Neuronal stem cell (in vitro differentiated cells): ENCODE measurements at regions not wholly inside any gene's neighbourhood (a gene's known extent, or its start where the extent isn't known, plus 50 kb on each side); places are given as distances from the start of the nearest gene placed in this dataset.
"Not testable (repeated sequence)": the region's sequence is repeated elsewhere in the genome, so short reads cannot be mapped to it uniquely, and the experiment has no call there.

Source experiments
- DNase-seq: peaks from one replicate; pipeline ENCODE4 v3.0.0-alpha.2; 2013; ENCODE audit warnings: low spot score
- H2AFZ ChIP-seq: one replicate; pipeline ENCODE4 v1.6.1; 2013; ENCODE audit warnings: mild to moderate bottlenecking, low read length, inconsistent platforms
- H2AK5ac ChIP-seq: 2 replicates; pipeline ENCODE4 v1.6.1; 2013; ENCODE audit warnings: low read depth, mild to moderate bottlenecking, inconsistent platforms, low read length, moderate library complexity, mixed read lengths
- H2BK120ac ChIP-seq: 2 replicates; pipeline ENCODE4 v1.6.1; 2013; ENCODE audit warnings: low read depth, mild to moderate bottlenecking, inconsistent platforms, low read length, moderate library complexity, mixed read lengths
- H2BK12ac ChIP-seq: one replicate; pipeline ENCODE4 v1.6.1; 2013; ENCODE audit warnings: low read length, inconsistent platforms
- H2BK15ac ChIP-seq: 2 replicates; pipeline ENCODE4 v1.6.1; 2013; ENCODE audit warnings: mild to moderate bottlenecking, low read length, inconsistent platforms, mixed read lengths
- H2BK5ac ChIP-seq: one replicate; pipeline ENCODE4 v1.6.1; 2013; ENCODE audit warnings: inconsistent platforms, mild to moderate bottlenecking, low read length, moderate library complexity
- H3K14ac ChIP-seq: one replicate; pipeline ENCODE4 v1.6.1; 2013; ENCODE audit warnings: low read length, inconsistent platforms
- H3K18ac ChIP-seq: 2 replicates; pipeline ENCODE4 v1.6.1; 2013; ENCODE audit warnings: low read length, inconsistent platforms
- H3K23ac ChIP-seq: 2 replicates; pipeline ENCODE4 v1.6.1; 2013; ENCODE audit warnings: low read depth, mild to moderate bottlenecking, mixed read lengths, low read length, inconsistent platforms; ENCODE audit not compliant: poor library complexity
- H3K27ac ChIP-seq: replicated peaks from 3 replicates; pipeline ENCODE4 v1.5.1; 2013; ENCODE audit warnings: low read length, inconsistent platforms
- H3K27me3 ChIP-seq, 3 experiments: 2 replicates each; pipeline ENCODE4 v1.6.1; 2013; ENCODE audit warnings: low read length in 3 of 3, mild to moderate bottlenecking in 2 of 3, inconsistent platforms in 1 of 3, low read depth in 1 of 3, mixed read lengths in 1 of 3, moderate library complexity in 1 of 3; ENCODE audit not compliant: control insufficient read depth in 3 of 3, insufficient read depth in 3 of 3
- H3K36me3 ChIP-seq, 2 donors: replicated peaks in 1 of 2; 2 replicates each; pipeline ENCODE4 v1.6.1; 2013; ENCODE audit warnings: low read length in 2 of 2; ENCODE audit not compliant: control insufficient read depth in 2 of 2, insufficient read depth in 2 of 2
- H3K4ac ChIP-seq: 2 replicates; pipeline ENCODE4 v1.6.1; 2013; ENCODE audit warnings: inconsistent platforms, mild to moderate bottlenecking, low read length, moderate library complexity
- H3K4me1 ChIP-seq, 2 donors: 1 replicate in 1 of 2; 2 replicates in 1 of 2; pipeline ENCODE4 v1.6.1; 2013; ENCODE audit warnings: low read length in 2 of 2, low read depth in 1 of 2; ENCODE audit not compliant: control insufficient read depth in 2 of 2, insufficient read depth in 1 of 2
- H3K4me2 ChIP-seq: one replicate; pipeline ENCODE4 v1.6.1; 2013; ENCODE audit warnings: mild to moderate bottlenecking, low read length, inconsistent platforms; ENCODE audit not compliant: insufficient read depth, poor library complexity, severe bottlenecking
- H3K4me3 ChIP-seq, 2 donors: 2 replicates each; pipeline ENCODE4 v1.5.1; 2013; ENCODE audit warnings: low read length in 2 of 2, mild to moderate bottlenecking in 2 of 2, inconsistent platforms in 1 of 2, moderate library complexity in 1 of 2
- H3K79me1 ChIP-seq: one replicate; pipeline ENCODE4 v1.6.1; 2013; ENCODE audit warnings: low read depth, mild to moderate bottlenecking, inconsistent platforms, low read length, moderate library complexity
- H3K9ac ChIP-seq: one replicate; pipeline ENCODE4 v1.6.1; 2013; ENCODE audit warnings: mild to moderate bottlenecking, low read depth, low read length, inconsistent platforms; ENCODE audit not compliant: poor library complexity
- H3K9me3 ChIP-seq, 2 donors: replicated peaks in 1 of 2; 2 replicates each; pipeline versions ENCODE3 to v1.6.1; 2013; ENCODE audit warnings: low read length in 2 of 2, mild to moderate bottlenecking in 2 of 2, inconsistent platforms in 1 of 2, low read depth in 1 of 2, mixed read lengths in 1 of 2, moderate library complexity in 1 of 2; ENCODE audit not compliant: control insufficient read depth in 2 of 2, insufficient read depth in 1 of 2
- H4K8ac ChIP-seq: one replicate; pipeline ENCODE4 v1.6.1; 2013; ENCODE audit warnings: low read depth, mild to moderate bottlenecking, inconsistent platforms, low read length, moderate library complexity
- H4K91ac ChIP-seq: one replicate; pipeline ENCODE4 v1.6.1; 2013; ENCODE audit warnings: low read length, low read depth, mild to moderate bottlenecking, inconsistent platforms; ENCODE audit not compliant: poor library complexity
- WGBS, 2 donors: extraction: QIAGEN DNeasy Blood & Tissue Kit; methylation state at CpG; one replicate each; pipeline ENCODE4 v1.1.7; 2013; ENCODE audit warnings: missing lambda C conversion rate in 2 of 2, mixed read lengths in 1 of 2; ENCODE audit not compliant: insufficient read length in 2 of 2, insufficient replicate concordance in 1 of 2; ENCODE audit errors: extremely low coverage in 2 of 2; 5-methylcytosine and 5-hydroxymethylcytosine counted together

- no peak for DNase-seq
- Histone ChIP-seq H3K4me2 (no peak overlapping the region), H3K4me1 (peaks cover 0 to 3% of the 10 kb centered on the region in 2 donors), H2AK5ac (no peak overlapping the region), H3K23ac (no peak overlapping the region), H3K18ac (no peak overlapping the region), H3K14ac (no peak overlapping the region), H3K27ac (no peak overlapping the region), H3K79me1 (no peaks in the 10 kb centered on the region), H2AFZ (no peak overlapping the region), H3K9me3 (no peaks in the 10 kb centered on the region), H2BK5ac (no peak overlapping the region), H3K36me3 (no peaks in the 10 kb centered on the region), H2BK120ac (no peak overlapping the region), H2BK12ac (no peak overlapping the region), H2BK15ac (no peak overlapping the region), H4K8ac (no peak overlapping the region), H3K4me3 (no peak overlapping the region), H3K4ac (no peak overlapping the region), H4K91ac (no peak overlapping the region), H3K9ac (no peak overlapping the region), H3K27me3 (no peaks in the 10 kb centered on the region)
- WGBS, 2 donors, result no CpG with 5 or more reads among the region's 1 CpG
Observed at GRCh38 chr12:38424436-38424835, 107.9 kb downstream of the ALG10B start.

GRCh38 chr12:38427442-38427841 lies 110.9 kb downstream of the ALG10B start:
- H2BK12ac ChIP-seq, result no peak overlapping the region
- no peak overlapping the region for H3K9ac ChIP-seq
- H4K91ac ChIP-seq, result no peak overlapping the region
- no peak overlapping the region for H2BK5ac ChIP-seq
- no peak overlapping the region for H3K4me3 ChIP-seq
- no peak overlapping the region for H3K23ac ChIP-seq
- H2AFZ ChIP-seq, result no peak overlapping the region
- no peaks in the 10 kb centered on the region for H3K79me1 ChIP-seq
- no peaks in the 10 kb centered on the region for H3K36me3 ChIP-seq
- H2BK120ac ChIP-seq, result no peak overlapping the region
- no peak overlapping the region for H2BK15ac ChIP-seq
- peaks cover 0 to 3% of the 10 kb centered on the region in 2 donors for H3K4me1 ChIP-seq
- no peak overlapping the region for H2AK5ac ChIP-seq
- no peak overlapping the region for H3K4ac ChIP-seq
- WGBS, 2 donors, result no CpG with 5 or more reads among the region's 1 CpG
- no peak overlapping the region for H4K8ac ChIP-seq
- no peaks in the 10 kb centered on the region for H3K27me3 ChIP-seq
- no peak overlapping the region for H3K27ac ChIP-seq
- no peak overlapping the region for H3K14ac ChIP-seq
- DNase-seq, result no peak
- H3K18ac ChIP-seq, result no peak overlapping the region
- no peaks in the 10 kb centered on the region for H3K9me3 ChIP-seq
- no peak overlapping the region for H3K4me2 ChIP-seq

GRCh38 chr12:38431921-38432320 lies 115.3 kb downstream of the ALG10B start:
- DNase-seq, result no peak
- Histone ChIP-seq H3K27ac (no peak overlapping the region), H3K4ac (no peak overlapping the region), H4K8ac (no peak overlapping the region), H2BK15ac (no peak overlapping the region), H3K79me1 (no peaks in the 10 kb centered on the region), H3K36me3 (no peaks in the 10 kb centered on the region), H3K9ac (no peak overlapping the region), H2BK5ac (no peak overlapping the region), H2AK5ac (no peak overlapping the region), H3K4me3 (no peak overlapping the region), H3K27me3 (no peaks in the 10 kb centered on the region), H3K18ac (no peak overlapping the region), H3K4me2 (no peak overlapping the region), H3K23ac (no peak overlapping the region), H2AFZ (no peak overlapping the region), H3K14ac (no peak overlapping the region), H3K4me1 (peaks cover 0 to 3% of the 10 kb centered on the region in 2 donors), H2BK120ac (no peak overlapping the region), H4K91ac (no peak overlapping the region), H2BK12ac (no peak overlapping the region), H3K9me3 (peaks cover 0 to 1% of the 10 kb centered on the region in 2 donors)
- no CpG with 5 or more reads among the region's 1 CpG for WGBS, 2 donors

- H2BK12ac ChIP-seq, H2AFZ ChIP-seq, H3K27me3 ChIP-seq, H3K9me3 ChIP-seq, H3K18ac ChIP-seq, H3K14ac ChIP-seq, H3K23ac ChIP-seq, DNase-seq, H4K91ac ChIP-seq, H3K4me2 ChIP-seq, H4K8ac ChIP-seq, H3K4me1 ChIP-seq, H3K36me3 ChIP-seq, H2AK5ac ChIP-seq, H2BK5ac ChIP-seq, H3K9ac ChIP-seq, H3K79me1 ChIP-seq, H2BK15ac ChIP-seq, H3K27ac ChIP-seq, H3K4me3 ChIP-seq, H3K4ac ChIP-seq, H2BK120ac ChIP-seq: not testable (repeated sequence)
- no CpG with 5 or more reads among the region's 20 CpGs for WGBS, 2 donors
Observed at GRCh38 chr12:38441871-38442281, 125.3 kb downstream of the ALG10B start.
